Loucy (cell line): ENCODE measurements at regions not wholly inside any gene's neighbourhood (a gene's known extent, or its start where the extent isn't known, plus 50 kb on each side); places are given as distances from the start of the nearest gene placed in this dataset.

Experiments
- CTCF ChIP-seq: fragments of 200-600 bp; sonication (generic); conservative IDR thresholded peaks from 2 replicates; pipeline ENCODE4 v1.5.1; 2014; ENCODE audit warnings: mild to moderate bottlenecking, antibody characterized with exemption, low read length
- EZH2phosphoT487 ChIP-seq: fragments of 200-600 bp; IDR thresholded peaks from 2 replicates; pipeline ENCODE4 v1.6.1; 2018; ENCODE audit warnings: antibody characterized with exemption, mild to moderate bottlenecking, moderate library complexity, borderline replicate concordance

DNA sequence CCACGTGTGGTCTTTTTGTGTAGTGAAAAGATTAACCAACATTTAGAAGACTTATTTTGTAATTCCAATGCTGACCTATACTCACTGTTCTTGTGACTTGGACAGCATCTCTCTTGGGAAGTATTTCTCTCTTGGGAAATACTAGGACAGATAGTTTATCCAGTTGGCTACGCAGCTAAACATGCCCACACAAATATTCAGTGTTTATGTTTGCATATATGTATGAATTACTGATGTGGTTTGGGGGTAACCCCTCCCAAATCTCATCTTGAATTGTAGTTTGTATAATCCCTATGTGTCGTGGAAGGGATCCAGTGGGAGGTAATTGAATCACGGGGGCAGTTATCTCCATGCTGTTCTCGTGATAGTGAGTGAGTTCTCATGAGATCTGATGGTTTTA lies 2062.3 kb upstream of the CELF4 start:
- TF ChIP-seq CTCF (no peak), EZH2phosphoT487 (no peak)
